Colonic mucosa (tissue), 4 donors: ENCODE measurements at regions not wholly inside any gene's neighbourhood (a gene's known extent, or its start where the extent isn't known, plus 50 kb on each side); places are given as distances from the start of the nearest gene placed in this dataset.

Experiments
- DNase-seq: peaks from one replicate; pipeline ENCODE4 v3.0.0-alpha.2; 2020
- H3K27ac ChIP-seq: fragments of 200-600 bp; one replicate; pipeline ENCODE4 v1.8.0; 2021
- H3K27me3 ChIP-seq: fragments of 200-600 bp; one replicate; pipeline ENCODE4 v1.8.0; 2021
- H3K36me3 ChIP-seq: fragments of 200-600 bp; one replicate; pipeline ENCODE4 v1.8.0; 2021
- H3K4me1 ChIP-seq: fragments of 200-600 bp; one replicate; pipeline ENCODE4 v1.8.0; 2021; ENCODE audit warnings: mild to moderate bottlenecking
- H3K4me3 ChIP-seq: fragments of 200-600 bp; one replicate; pipeline ENCODE4 v1.8.0; 2021
- H3K9ac ChIP-seq, 2 donors: one replicate each; pipeline ENCODE4 v1.7.0; 2013; ENCODE audit warnings: control low read depth in 2 of 2, low read depth in 2 of 2, low read length in 2 of 2
- H3K9me3 ChIP-seq: fragments of 200-600 bp; one replicate; pipeline ENCODE4 v1.8.0; 2021
- intact Hi-C: fragments of 100-400 bp; cut with DNase I; formaldehyde crosslinking; loops from one replicate; pipeline ENCODE4 v1.14.1; 2022
- TF ChIP-seq, protein P1 (sequence below): fragments of 200-600 bp; IDR thresholded peaks from one replicate; pipeline ENCODE4 v1.8.0; 2022; ENCODE audit warnings: antibody characterized with exemption, mild to moderate bottlenecking
- donor health status: healthy.
- donor health status: DM: no; HTN: no; CAD: no.
- donor health status: DM: no; HTN: no; CAD: no.

- no peak overlapping the region for H3K9ac ChIP-seq
- no peaks in the 10 kb centered on the region for H3K9me3 ChIP-seq
- intact Hi-C loops, result no loop called here
- H3K36me3 ChIP-seq, result no peaks in the 10 kb centered on the region
- no peaks in the 10 kb centered on the region for H3K27me3 ChIP-seq
- TF ChIP-seq, protein P1, sequence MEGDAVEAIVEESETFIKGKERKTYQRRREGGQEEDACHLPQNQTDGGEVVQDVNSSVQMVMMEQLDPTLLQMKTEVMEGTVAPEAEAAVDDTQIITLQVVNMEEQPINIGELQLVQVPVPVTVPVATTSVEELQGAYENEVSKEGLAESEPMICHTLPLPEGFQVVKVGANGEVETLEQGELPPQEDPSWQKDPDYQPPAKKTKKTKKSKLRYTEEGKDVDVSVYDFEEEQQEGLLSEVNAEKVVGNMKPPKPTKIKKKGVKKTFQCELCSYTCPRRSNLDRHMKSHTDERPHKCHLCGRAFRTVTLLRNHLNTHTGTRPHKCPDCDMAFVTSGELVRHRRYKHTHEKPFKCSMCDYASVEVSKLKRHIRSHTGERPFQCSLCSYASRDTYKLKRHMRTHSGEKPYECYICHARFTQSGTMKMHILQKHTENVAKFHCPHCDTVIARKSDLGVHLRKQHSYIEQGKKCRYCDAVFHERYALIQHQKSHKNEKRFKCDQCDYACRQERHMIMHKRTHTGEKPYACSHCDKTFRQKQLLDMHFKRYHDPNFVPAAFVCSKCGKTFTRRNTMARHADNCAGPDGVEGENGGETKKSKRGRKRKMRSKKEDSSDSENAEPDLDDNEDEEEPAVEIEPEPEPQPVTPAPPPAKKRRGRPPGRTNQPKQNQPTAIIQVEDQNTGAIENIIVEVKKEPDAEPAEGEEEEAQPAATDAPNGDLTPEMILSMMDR, result no peak
- H3K27ac ChIP-seq, result no peak overlapping the region
- no peak for DNase-seq
- H3K4me3 ChIP-seq, result no peak overlapping the region
- no peaks in the 10 kb centered on the region for H3K4me1 ChIP-seq
Observed at GRCh38 chr1:228899421-228899956, 164.2 kb downstream of the RHOU start.

DNA sequence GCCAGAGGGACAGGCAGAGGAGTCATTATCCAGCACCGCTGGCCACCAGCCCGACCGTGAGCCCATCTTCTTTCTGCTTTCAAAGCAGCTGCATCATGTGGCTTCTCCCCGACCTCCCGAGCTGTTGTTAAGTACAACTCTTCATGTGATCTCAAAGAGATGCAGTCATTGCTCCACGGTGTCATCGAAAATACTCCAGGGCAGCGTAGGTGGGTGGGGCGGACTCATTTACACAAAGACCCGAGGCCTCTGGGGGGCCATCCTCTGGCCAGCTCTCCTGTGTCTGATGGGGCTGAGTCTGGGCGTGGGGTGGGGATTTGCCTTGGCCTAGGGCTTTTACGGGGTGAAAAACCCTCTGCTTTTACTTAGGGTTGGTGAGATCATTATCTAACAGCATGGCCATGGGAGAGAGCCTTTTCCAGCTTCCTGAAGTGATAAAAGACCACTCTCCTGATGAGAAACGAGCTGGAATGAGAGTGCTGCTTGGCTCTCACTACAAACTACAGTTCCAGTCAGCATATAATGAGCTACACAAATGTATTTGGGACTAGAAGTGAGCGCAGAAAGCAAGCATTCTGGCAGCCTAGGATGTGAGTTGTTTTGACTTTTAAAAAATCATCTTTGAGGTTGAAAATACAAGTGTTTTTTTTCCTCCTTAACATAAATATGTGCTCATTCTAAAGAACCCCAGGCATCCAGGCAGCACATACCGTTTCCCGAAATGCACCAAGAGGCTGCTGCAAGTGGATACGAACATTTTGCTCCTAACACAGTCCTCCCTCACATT is 165.0 kb downstream of the RHOU start:
- Histone ChIP-seq H3K4me3 (no peak overlapping the region), H3K9ac (no peak overlapping the region), H3K9me3 (no peaks in the 10 kb centered on the region), H3K4me1 (no peaks in the 10 kb centered on the region), H3K36me3 (no peaks in the 10 kb centered on the region), H3K27me3 (no peaks in the 10 kb centered on the region), H3K27ac (peak overlapping the region; percentile 12)
- DNase-seq, result peak; percentile 41
- TF ChIP-seq, protein P1, result no peak
- intact Hi-C loops, result no loop called here

DNA sequence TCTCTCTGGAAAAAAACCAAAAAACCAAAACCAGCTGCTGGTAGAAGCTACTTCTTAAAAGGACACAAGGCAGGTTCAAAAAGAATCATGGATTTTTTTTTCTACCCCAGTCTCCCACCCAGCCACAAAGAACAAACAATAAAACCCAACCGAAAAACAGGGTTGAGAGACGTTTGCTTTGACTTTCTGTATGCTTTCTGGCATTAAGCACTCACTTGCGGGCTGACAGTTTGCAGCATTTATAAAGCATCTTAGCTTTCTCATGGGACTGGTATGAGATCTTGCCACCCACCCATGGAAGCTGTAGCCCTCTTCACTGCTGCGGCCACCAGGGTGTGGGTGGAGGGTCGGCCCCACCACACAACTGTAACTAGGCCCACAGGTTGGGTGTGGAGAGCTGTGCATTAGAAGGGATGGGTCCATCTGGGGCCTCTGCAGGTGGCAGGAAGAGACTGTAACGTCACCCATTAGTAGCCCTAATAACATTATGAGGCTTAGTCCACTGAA is 165.7 kb downstream of the RHOU start:
- Histone ChIP-seq H3K9ac (no peak overlapping the region), H3K4me1 (no peaks in the 10 kb centered on the region), H3K36me3 (no peaks in the 10 kb centered on the region), H3K27me3 (no peaks in the 10 kb centered on the region), H3K27ac (peak overlapping the region; percentile 12), H3K9me3 (no peaks in the 10 kb centered on the region), H3K4me3 (no peak overlapping the region)
- intact Hi-C loops, result no loop called here
- DNase-seq, result no peak
- TF ChIP-seq, protein P1, result no peak

DNA sequence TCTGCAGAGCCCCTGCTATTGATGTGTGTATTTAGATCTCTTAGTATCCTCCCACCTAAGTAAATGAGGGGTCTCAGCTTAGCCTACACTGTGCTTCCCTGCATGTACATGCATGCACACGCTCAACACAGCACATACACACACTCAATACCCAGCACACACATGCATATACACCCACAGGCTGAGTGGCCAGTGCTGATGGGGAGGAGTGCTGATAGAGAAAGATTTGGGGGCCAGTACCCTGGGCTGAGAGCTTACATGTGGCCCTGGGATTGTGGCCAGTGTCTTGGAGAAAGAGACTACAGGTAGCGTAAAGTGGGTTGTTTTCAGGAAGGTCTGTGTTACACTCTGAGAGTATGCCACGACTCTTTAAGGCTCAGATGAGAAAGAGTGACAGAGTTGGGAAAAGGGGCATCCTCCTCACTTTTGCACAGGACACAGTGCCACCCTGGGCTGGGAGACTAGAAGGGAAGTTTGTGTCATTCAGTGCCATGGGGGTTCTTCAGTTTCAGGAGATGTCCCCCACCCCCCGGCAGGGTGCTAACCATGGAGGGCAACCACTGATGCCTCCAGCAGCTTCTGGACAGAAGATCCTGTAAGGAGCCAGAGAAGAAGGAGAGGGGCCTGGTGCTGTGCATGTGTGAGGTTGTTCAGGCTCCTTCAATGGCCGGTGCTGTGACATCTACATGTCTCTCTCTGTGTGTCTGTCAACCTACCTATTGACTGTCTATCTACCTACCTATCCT is 166.8 kb downstream of the RHOU start:
- Histone ChIP-seq H3K27me3 (no peaks in the 10 kb centered on the region), H3K9me3 (no peaks in the 10 kb centered on the region), H3K9ac (no peak overlapping the region), H3K4me1 (no peaks in the 10 kb centered on the region), H3K4me3 (no peak overlapping the region), H3K27ac (no peak overlapping the region), H3K36me3 (no peaks in the 10 kb centered on the region)
- TF ChIP-seq, protein P1, result no peak
- no peak for DNase-seq
- intact Hi-C loops, result no loop called here

- Histone ChIP-seq H3K4me1 (no peaks in the 10 kb centered on the region), H3K27ac (peak overlapping the region; percentile 35), H3K9ac (no peak overlapping the region), H3K36me3 (no peaks in the 10 kb centered on the region), H3K9me3 (no peaks in the 10 kb centered on the region), H3K4me3 (no peak overlapping the region), H3K27me3 (no peaks in the 10 kb centered on the region)
- DNase-seq, result peak; percentile 83
- intact Hi-C loops, result no loop called here
- TF ChIP-seq, protein P1, result no peak
Observed at GRCh38 chr1:228902781-228903433, 167.6 kb downstream of the RHOU start.
